ENCODE measurements at regions not wholly inside any gene's neighbourhood (a gene's known extent, or its start where the extent isn't known, plus 50 kb on each side); places are given as distances from the start of the nearest gene placed in this dataset.

DNA sequence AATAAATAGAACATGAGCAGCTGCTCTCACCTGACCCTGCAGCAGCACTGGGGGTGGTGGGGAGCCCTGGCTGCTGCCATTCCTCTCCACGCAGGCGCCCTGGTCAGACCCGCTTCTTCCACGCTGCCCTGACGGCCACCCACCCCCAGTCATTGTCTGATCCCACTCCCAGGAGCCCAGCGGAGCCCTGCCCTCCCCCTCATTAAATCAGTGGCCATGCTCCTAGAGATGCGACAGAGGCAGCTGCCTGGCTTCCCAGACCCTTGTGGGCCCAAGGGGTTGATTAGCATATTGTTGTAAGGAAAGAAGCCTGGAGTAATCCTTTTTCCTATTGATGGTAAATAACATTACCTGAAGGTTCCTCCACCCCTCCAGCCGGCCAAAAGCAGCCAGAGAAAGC, 301.5 kb downstream of the RRAGC start:
- TF ChIP-seq EP300 (IDR thresholded peaks at IDR 0.05) (no peak), POLR2A (IDR thresholded peaks at IDR 0.05) (no peak)
- TF ChIP-seq, protein P1, sequence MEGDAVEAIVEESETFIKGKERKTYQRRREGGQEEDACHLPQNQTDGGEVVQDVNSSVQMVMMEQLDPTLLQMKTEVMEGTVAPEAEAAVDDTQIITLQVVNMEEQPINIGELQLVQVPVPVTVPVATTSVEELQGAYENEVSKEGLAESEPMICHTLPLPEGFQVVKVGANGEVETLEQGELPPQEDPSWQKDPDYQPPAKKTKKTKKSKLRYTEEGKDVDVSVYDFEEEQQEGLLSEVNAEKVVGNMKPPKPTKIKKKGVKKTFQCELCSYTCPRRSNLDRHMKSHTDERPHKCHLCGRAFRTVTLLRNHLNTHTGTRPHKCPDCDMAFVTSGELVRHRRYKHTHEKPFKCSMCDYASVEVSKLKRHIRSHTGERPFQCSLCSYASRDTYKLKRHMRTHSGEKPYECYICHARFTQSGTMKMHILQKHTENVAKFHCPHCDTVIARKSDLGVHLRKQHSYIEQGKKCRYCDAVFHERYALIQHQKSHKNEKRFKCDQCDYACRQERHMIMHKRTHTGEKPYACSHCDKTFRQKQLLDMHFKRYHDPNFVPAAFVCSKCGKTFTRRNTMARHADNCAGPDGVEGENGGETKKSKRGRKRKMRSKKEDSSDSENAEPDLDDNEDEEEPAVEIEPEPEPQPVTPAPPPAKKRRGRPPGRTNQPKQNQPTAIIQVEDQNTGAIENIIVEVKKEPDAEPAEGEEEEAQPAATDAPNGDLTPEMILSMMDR (IDR thresholded peaks at IDR 0.05): no peak
- 77 to 79% methylated on average over 8 of the region's 8 CpGs for WGBS, 2 donors

DNA sequence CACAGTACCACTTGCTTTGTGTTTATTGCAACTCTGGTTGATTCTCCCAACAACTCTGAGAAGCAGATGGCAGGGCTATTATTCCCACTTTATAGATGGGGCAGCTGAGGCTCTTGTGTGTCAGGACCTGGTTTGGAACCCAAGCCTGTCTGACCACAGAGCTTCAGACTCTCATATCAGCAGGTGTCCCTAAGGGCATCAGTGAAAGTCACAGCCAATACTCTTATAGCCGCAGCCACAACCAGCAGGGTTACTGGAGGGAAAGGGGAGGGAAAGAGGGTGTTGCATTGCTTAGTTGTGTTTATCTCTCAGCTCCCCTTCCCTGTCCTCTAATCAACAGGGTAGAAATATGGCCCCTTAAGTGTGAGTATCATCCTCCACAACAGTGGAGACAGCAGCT, 304.0 kb downstream of the RRAGC start:
- H3K4me3 ChIP-seq: no peak overlapping the region
- H3K9me3 ChIP-seq: no peaks in the 10 kb centered on the region
- WGBS, 2 donors: 65 to 71% methylated on average over 1 of the region's 1 CpG
- H3K4me1 ChIP-seq: peaks cover 0 to 11% (median 4%) of the 10 kb centered on the region in 4 donors
- no peaks in the 10 kb centered on the region for H3K36me3 ChIP-seq
- H3K27me3 ChIP-seq: peaks cover 0 to 10% of the 10 kb centered on the region in 2 donors
- TF ChIP-seq, protein P1 (IDR thresholded peaks at IDR 0.05): no peak
- TF ChIP-seq POLR2A (IDR thresholded peaks at IDR 0.05): no peak
- no peak for DNase-seq (ENCODE audit: low spot score in 2 of 2)
- H3K27ac ChIP-seq: no peak overlapping the region

More for the DNA sequence above, 301.5 kb downstream of the RRAGC start:
- Histone ChIP-seq H3K9me3 (no peaks in the 10 kb centered on the region), H3K4me3 (no peak overlapping the region), H3K36me3 (no peaks in the 10 kb centered on the region), H3K27ac (no peak overlapping the region), H3K4me1 (peaks cover 0 to 11% (median 4%) of the 10 kb centered on the region in 4 donors), H3K27me3 (peaks cover 0 to 22% of the 10 kb centered on the region in 2 donors)
- no peak for DNase-seq (ENCODE audit: low spot score in 2 of 2)

DNA sequence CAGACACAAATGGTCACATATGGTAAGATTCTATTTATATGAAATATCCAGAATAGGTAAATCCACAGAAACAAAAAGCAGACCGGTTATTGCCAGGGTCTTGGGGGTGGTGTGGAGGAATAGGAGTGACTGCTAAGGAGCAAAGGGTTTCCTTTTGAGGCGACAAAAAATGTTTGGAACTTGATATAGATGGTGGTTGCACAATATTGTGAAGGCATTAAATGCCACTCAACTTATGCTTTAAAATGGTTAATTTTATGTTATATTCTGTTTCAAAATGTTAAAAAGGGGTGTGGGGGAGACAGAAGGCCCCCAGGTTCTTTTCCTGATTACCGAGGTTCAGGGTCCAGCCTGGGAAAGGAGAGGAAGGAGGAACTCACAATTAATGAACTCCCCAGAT, 304.4 kb downstream of the RRAGC start:
- peaks cover 0 to 7% (median 3%) of the 10 kb centered on the region in 4 donors for H3K4me1 ChIP-seq
- H3K36me3 ChIP-seq: no peaks in the 10 kb centered on the region
- no peak overlapping the region for H3K4me3 ChIP-seq
- WGBS, 2 donors: 91 to 94% methylated on average over 3 of the region's 3 CpGs
- TF ChIP-seq, protein P1 (IDR thresholded peaks at IDR 0.05): no peak
- TF ChIP-seq EP300 (IDR thresholded peaks at IDR 0.05) (no peak), POLR2A (IDR thresholded peaks at IDR 0.05) (no peak)
- no peak for DNase-seq (ENCODE audit: low spot score in 2 of 2)
- H3K27ac ChIP-seq: no peak overlapping the region
- peaks cover 0 to 9% of the 10 kb centered on the region in 2 donors for H3K27me3 ChIP-seq
- no peaks in the 10 kb centered on the region for H3K9me3 ChIP-seq

DNA sequence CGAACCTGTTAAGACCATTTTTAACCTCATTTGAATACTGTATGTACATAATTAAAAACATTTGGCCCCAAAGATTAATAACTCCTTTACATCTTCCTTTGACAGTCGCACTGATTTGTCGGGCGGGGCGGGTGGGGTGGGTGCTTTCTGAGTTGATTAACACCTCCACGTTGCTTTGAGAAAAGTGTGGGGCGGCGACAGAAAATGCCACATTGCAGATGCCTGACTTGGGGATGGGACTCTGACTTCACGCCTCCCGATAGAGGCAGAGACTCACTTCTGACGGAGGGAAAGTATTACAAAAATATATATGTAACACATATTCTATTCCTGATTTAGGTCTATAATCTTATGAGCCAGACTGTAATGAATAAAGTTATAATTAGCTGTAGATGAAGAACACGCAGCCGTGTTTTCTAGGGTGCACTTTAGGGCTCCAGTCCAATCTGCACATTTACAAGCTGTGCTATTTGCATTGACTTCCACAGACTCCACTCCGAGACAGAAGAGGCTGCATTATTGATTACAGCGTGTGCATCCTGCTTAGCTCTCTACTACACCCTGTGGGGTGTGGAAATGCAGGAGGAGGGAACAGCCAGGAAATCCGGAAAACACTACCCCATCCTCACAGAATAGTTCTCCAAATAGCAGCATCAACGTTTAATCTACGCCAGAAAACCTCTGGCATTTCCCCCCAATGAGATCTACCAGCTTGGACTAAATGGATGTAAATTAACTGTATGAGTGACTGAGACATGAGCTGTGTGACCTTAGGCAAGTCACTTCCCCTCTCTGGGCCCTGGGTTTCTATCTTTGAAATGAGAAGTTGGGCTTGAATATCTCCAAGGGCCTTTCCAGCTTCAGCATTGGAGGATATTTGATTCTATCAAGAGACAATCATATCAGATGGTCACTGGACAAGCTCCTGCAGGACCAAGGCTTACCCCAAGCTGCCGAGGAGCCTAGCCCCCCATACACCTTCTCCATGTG, 308.0 kb downstream of the RRAGC start:
- TF ChIP-seq EP300 (IDR thresholded peaks at IDR 0.05) (no peak), POLR2A (IDR thresholded peaks at IDR 0.05) (no peak)
- TF ChIP-seq, protein P1 (IDR thresholded peaks at IDR 0.05): no peak
- no peak for DNase-seq (ENCODE audit: low spot score in 2 of 2)
- WGBS, 2 donors: 86 to 88% methylated on average over 19 of the region's 19 CpGs
- peaks cover 0 to 5% of the 10 kb centered on the region in 2 donors for H3K27me3 ChIP-seq
- H3K9me3 ChIP-seq: no peaks in the 10 kb centered on the region
- H3K27ac ChIP-seq: no peak overlapping the region
- H3K4me1 ChIP-seq: no peaks in the 10 kb centered on the region
- no peak overlapping the region for H3K4me3 ChIP-seq
- no peaks in the 10 kb centered on the region for H3K36me3 ChIP-seq

DNA sequence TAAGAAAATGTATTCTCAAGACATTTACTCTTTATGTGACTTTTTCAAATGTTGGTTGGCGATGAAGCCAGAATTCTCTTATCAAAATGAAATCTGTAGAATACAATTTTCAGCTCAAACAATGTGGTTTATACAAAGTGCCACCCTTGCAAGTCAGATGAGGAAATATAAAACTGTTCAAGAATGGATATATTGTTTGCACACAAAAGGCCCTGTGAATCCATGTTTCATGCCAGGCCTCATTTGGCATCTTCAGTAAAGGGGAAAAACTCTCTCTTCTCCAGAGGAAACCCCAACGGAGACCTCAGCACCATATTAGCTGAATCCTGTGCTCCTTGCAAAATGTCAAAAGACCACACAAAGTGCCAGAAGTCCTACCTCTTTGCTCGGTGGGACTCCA, 310.4 kb downstream of the RRAGC start:
- Histone ChIP-seq H3K27me3 (peaks cover 0 to 5% of the 10 kb centered on the region in 2 donors), H3K4me3 (no peak overlapping the region), H3K4me1 (no peaks in the 10 kb centered on the region), H3K9me3 (no peaks in the 10 kb centered on the region), H3K27ac (peak overlapping the region in 1 of 4 donors; percentile 42), H3K36me3 (no peaks in the 10 kb centered on the region)
- TF ChIP-seq POLR2A (IDR thresholded peaks at IDR 0.05): no peak
- TF ChIP-seq EP300 (IDR thresholded peaks at IDR 0.05): no peak
- TF ChIP-seq, protein P1 (IDR thresholded peaks at IDR 0.05): no peak
- DNase-seq (ENCODE audit: low spot score in 2 of 2): no peak
- 39 to 43% methylated on average over 3 of the region's 3 CpGs for WGBS, 2 donors
